Panc1 (cell line): ENCODE measurements at regions not wholly inside any gene's neighbourhood (a gene's known extent, or its start where the extent isn't known, plus 50 kb on each side); places are given as distances from the start of the nearest gene placed in this dataset.

Source experiments
- CTCF ChIP-seq: fragments of 450-650 bp; IDR thresholded peaks from 2 replicates; pipeline ENCODE4 v1.5.1; 2017; ENCODE audit warnings: mild to moderate bottlenecking
- POLR2AphosphoS5 ChIP-seq: IDR thresholded peaks from 2 replicates; pipeline ENCODE4 v1.6.1; 2012; ENCODE audit warnings: mild to moderate bottlenecking, low read depth, low read length, moderate library complexity
- TCF7L2 ChIP-seq: IDR thresholded peaks from 2 replicates; pipeline ENCODE4 v1.6.1; 2011; ENCODE audit warnings: mild to moderate bottlenecking, low read depth, low read length, inconsistent platforms

GRCh38 chr10:65548001-65548400 is 1377.8 kb upstream of the LRRTM3 start:
- TF ChIP-seq POLR2AphosphoS5 (no peak), CTCF (no peak), TCF7L2 (no peak)
